ENCODE measurements at regions not wholly inside any gene's neighbourhood (a gene's known extent, or its start where the extent isn't known, plus 50 kb on each side); places are given as distances from the start of the nearest gene placed in this dataset.

GRCh38 chr2:45330637-45331409 lies 280.2 kb downstream of the SRBD1 start:
- WGBS, result 78% methylated on average over 8 of the region's 8 CpGs
- TF ChIP-seq POLR2AphosphoS5 (IDR thresholded peaks at IDR 0.05), result peak in 1 of 3 donors; percentile 17
- no peak for TF ChIP-seq POLR2A (IDR thresholded peaks at IDR 0.05)
- TF ChIP-seq EP300 (IDR thresholded peaks at IDR 0.05), result no peak
- no peak for TF ChIP-seq CTCF (IDR thresholded peaks at IDR 0.05)
- H3K9me3 ChIP-seq, result no peaks in the 10 kb centered on the region

GRCh38 chr2:45330108-45330507 lies 281.0 kb downstream of the SRBD1 start:
- TF ChIP-seq CTCF (IDR thresholded peaks at IDR 0.05) (no peak), EP300 (IDR thresholded peaks at IDR 0.05) (no peak), POLR2A (IDR thresholded peaks at IDR 0.05) (no peak), POLR2AphosphoS5 (IDR thresholded peaks at IDR 0.05) (no peak)
- H3K27me3 ChIP-seq, result no peaks in the 10 kb centered on the region
- no peaks in the 10 kb centered on the region for H3K9me3 ChIP-seq
- no peaks in the 10 kb centered on the region for H3K4me1 ChIP-seq
- H3K27ac ChIP-seq, result no peak overlapping the region
- H3K36me3 ChIP-seq, result no peaks in the 10 kb centered on the region
- H3K4me3 ChIP-seq, result no peak overlapping the region
- DNase-seq (ENCODE audit: low spot score in 2 of 2), result no peak
- 90% methylated on average over 5 of the region's 5 CpGs for WGBS

More at GRCh38 chr2:45330637-45331409, 280.2 kb downstream of the SRBD1 start:
- Histone ChIP-seq H3K27ac (no peak overlapping the region), H3K4me1 (no peaks in the 10 kb centered on the region), H3K4me3 (no peak overlapping the region), H3K27me3 (no peaks in the 10 kb centered on the region), H3K36me3 (no peaks in the 10 kb centered on the region)
- no peak for DNase-seq (ENCODE audit: low spot score in 2 of 2)

- no peaks in the 10 kb centered on the region for H3K4me1 ChIP-seq
- DNase-seq (ENCODE audit: low spot score in 2 of 2), result no peak
- H3K4me3 ChIP-seq, result no peak overlapping the region
- no peak for TF ChIP-seq EP300 (IDR thresholded peaks at IDR 0.05)
- no peak for TF ChIP-seq POLR2A (IDR thresholded peaks at IDR 0.05)
- TF ChIP-seq CTCF (IDR thresholded peaks at IDR 0.05), result no peak
- no peak for TF ChIP-seq POLR2AphosphoS5 (IDR thresholded peaks at IDR 0.05)
- no peak overlapping the region for H3K27ac ChIP-seq
- H3K27me3 ChIP-seq, result no peaks in the 10 kb centered on the region
- no peaks in the 10 kb centered on the region for H3K9me3 ChIP-seq
- H3K36me3 ChIP-seq, result no peaks in the 10 kb centered on the region
- WGBS, result 72% methylated on average over 7 of the region's 7 CpGs
Observed at GRCh38 chr2:45329045-45329677, 281.9 kb downstream of the SRBD1 start.

GRCh38 chr2:45328264-45328870 lies 282.7 kb downstream of the SRBD1 start:
- Histone ChIP-seq H3K4me1 (no peaks in the 10 kb centered on the region), H3K27me3 (no peaks in the 10 kb centered on the region), H3K36me3 (no peaks in the 10 kb centered on the region), H3K9me3 (no peaks in the 10 kb centered on the region), H3K27ac (no peak overlapping the region), H3K4me3 (no peak overlapping the region)
- WGBS, result 94% methylated on average over 3 of the region's 3 CpGs
- TF ChIP-seq CTCF (IDR thresholded peaks at IDR 0.05) (no peak), POLR2AphosphoS5 (IDR thresholded peaks at IDR 0.05) (no peak), EP300 (IDR thresholded peaks at IDR 0.05) (no peak), POLR2A (IDR thresholded peaks at IDR 0.05) (no peak)
- no peak for DNase-seq (ENCODE audit: low spot score in 2 of 2)

- Histone ChIP-seq H3K4me3 (no peak overlapping the region), H3K27ac (no peak overlapping the region), H3K36me3 (no peaks in the 10 kb centered on the region), H3K27me3 (no peaks in the 10 kb centered on the region), H3K9me3 (no peaks in the 10 kb centered on the region), H3K4me1 (no peaks in the 10 kb centered on the region)
- WGBS, result 94% methylated on average over 3 of the region's 3 CpGs
- no peak for TF ChIP-seq CTCF (IDR thresholded peaks at IDR 0.05)
- no peak for TF ChIP-seq POLR2A (IDR thresholded peaks at IDR 0.05)
- no peak for TF ChIP-seq EP300 (IDR thresholded peaks at IDR 0.05)
- TF ChIP-seq POLR2AphosphoS5 (IDR thresholded peaks at IDR 0.05), result no peak
- DNase-seq (ENCODE audit: low spot score in 2 of 2), result no peak
Observed at GRCh38 chr2:45323344-45323743, 287.7 kb downstream of the SRBD1 start.

Measured in suprapubic skin (tissue), 4 donors.